Nephron (organoid): ENCODE measurements at regions not wholly inside any gene's neighbourhood (a gene's known extent, or its start where the extent isn't known, plus 50 kb on each side); places are given as distances from the start of the nearest gene placed in this dataset.

Experiments used
- H3K27ac Mint-ChIP-seq, 3 experiments: 2 replicates each; pipeline ENCODE4 v1.8.0; 2020; ENCODE audit warnings: mixed read lengths in 3 of 3, mild to moderate bottlenecking in 2 of 3, moderate library complexity in 1 of 3
- H3K27me3 Mint-ChIP-seq: 2 replicates; pipeline ENCODE4 v1.8.0; 2021; ENCODE audit warnings: low read depth, mild to moderate bottlenecking, moderate library complexity, mixed read lengths
- H3K36me3 Mint-ChIP-seq: 2 replicates; pipeline ENCODE4 v1.8.0; 2020; ENCODE audit warnings: low read depth, mixed read lengths
- H3K4me1 Mint-ChIP-seq: 2 replicates; pipeline ENCODE4 v1.8.0; 2020; ENCODE audit warnings: mixed read lengths
- H3K4me3 Mint-ChIP-seq, 3 experiments: 2 replicates each; pipeline ENCODE4 v1.8.0; 2020; ENCODE audit warnings: mild to moderate bottlenecking in 3 of 3, mixed read lengths in 3 of 3, moderate library complexity in 2 of 3
- H3K9me3 Mint-ChIP-seq: 2 replicates; pipeline ENCODE4 v1.8.0; 2020; ENCODE audit warnings: mixed read lengths
- CTCF ChIP-seq, 3 experiments: fragments of 200-600 bp; sonication (generic); IDR thresholded peaks; one replicate each; pipeline ENCODE4 v1.5.0; 2021; ENCODE audit warnings: antibody characterized with exemption in 3 of 3; ENCODE audit not compliant: unreplicated experiment in 3 of 3

GRCh38 chr4:106584337-106584989, 215.9 kb upstream of the GIMD1 start:
- no peaks in the 10 kb centered on the region for H3K9me3 Mint-ChIP-seq
- H3K4me3 Mint-ChIP-seq, result no peak overlapping the region
- peaks cover 32% of the 10 kb centered on the region for H3K4me1 Mint-ChIP-seq
- no peak overlapping the region for H3K27ac Mint-ChIP-seq
- no peak for TF ChIP-seq CTCF (IDR thresholded peaks at IDR 0.05; ENCODE audit: unreplicated experiment in 3 of 3)
- no peaks in the 10 kb centered on the region for H3K36me3 Mint-ChIP-seq
- no peaks in the 10 kb centered on the region for H3K27me3 Mint-ChIP-seq

- H3K9me3 Mint-ChIP-seq, result no peaks in the 10 kb centered on the region
- peaks cover 28% of the 10 kb centered on the region for H3K4me1 Mint-ChIP-seq
- no peak overlapping the region for H3K4me3 Mint-ChIP-seq
- no peaks in the 10 kb centered on the region for H3K36me3 Mint-ChIP-seq
- no peaks in the 10 kb centered on the region for H3K27me3 Mint-ChIP-seq
- H3K27ac Mint-ChIP-seq, result peak overlapping the region in 2 of 3 experiments; percentile 55 to 73
- TF ChIP-seq CTCF (IDR thresholded peaks at IDR 0.05; ENCODE audit: unreplicated experiment in 3 of 3), result no peak
These were observed 215.0 kb upstream of the GIMD1 start for GRCh38 chr4:106583567-106583966.

- no peak for TF ChIP-seq CTCF (IDR thresholded peaks at IDR 0.05; ENCODE audit: unreplicated experiment in 3 of 3)
- H3K9me3 Mint-ChIP-seq, result no peaks in the 10 kb centered on the region
- peaks cover 28% of the 10 kb centered on the region for H3K4me1 Mint-ChIP-seq
- H3K4me3 Mint-ChIP-seq, result no peak overlapping the region
- H3K36me3 Mint-ChIP-seq, result no peaks in the 10 kb centered on the region
- H3K27me3 Mint-ChIP-seq, result no peaks in the 10 kb centered on the region
- H3K27ac Mint-ChIP-seq, result peak overlapping the region in 1 of 3 experiments; percentile 73
These were observed 214.5 kb upstream of the GIMD1 start for GRCh38 chr4:106583108-106583507.

GRCh38 chr4:106582103-106582502, 213.5 kb upstream of the GIMD1 start:
- peaks cover 22% of the 10 kb centered on the region for H3K4me1 Mint-ChIP-seq
- peak overlapping the region in 1 of 3 experiments; percentile 53 for H3K27ac Mint-ChIP-seq
- no peaks in the 10 kb centered on the region for H3K9me3 Mint-ChIP-seq
- H3K4me3 Mint-ChIP-seq, result no peak overlapping the region
- TF ChIP-seq CTCF (IDR thresholded peaks at IDR 0.05; ENCODE audit: unreplicated experiment in 3 of 3), result no peak
- no peaks in the 10 kb centered on the region for H3K36me3 Mint-ChIP-seq
- H3K27me3 Mint-ChIP-seq, result no peaks in the 10 kb centered on the region

- Mint-ChIP-seq H3K9me3 (no peaks in the 10 kb centered on the region), H3K36me3 (no peaks in the 10 kb centered on the region), H3K4me1 (peaks cover 22% of the 10 kb centered on the region), H3K27ac (peak overlapping the region in 1 of 3 experiments; percentile 15), H3K4me3 (no peak overlapping the region), H3K27me3 (no peaks in the 10 kb centered on the region)
- no peak for TF ChIP-seq CTCF (IDR thresholded peaks at IDR 0.05; ENCODE audit: unreplicated experiment in 3 of 3)
These were observed 210.7 kb upstream of the GIMD1 start for GRCh38 chr4:106579236-106579635.
